ENCODE measurements at regions not wholly inside any gene's neighbourhood (a gene's known extent, or its start where the extent isn't known, plus 50 kb on each side); places are given as distances from the start of the nearest gene placed in this dataset.

- H3K4me3 ChIP-seq, result no peak overlapping the region
- peak in 1 of 2 donors; percentile 12 for DNase-seq
- no peaks in the 10 kb centered on the region for H3K36me3 ChIP-seq
- peaks cover 0 to 3% (median 1%) of the 10 kb centered on the region in 4 donors for H3K9me3 ChIP-seq
- H3K27me3 ChIP-seq, result no peaks in the 10 kb centered on the region
- ATAC-seq (ENCODE audit: low FRiP score in 2 of 2), result no peak
- H3K27ac ChIP-seq, result no peak overlapping the region
- TF ChIP-seq POLR2A (IDR thresholded peaks at IDR 0.05) (no peak), CTCF (IDR thresholded peaks at IDR 0.05) (no peak), EP300 (IDR thresholded peaks at IDR 0.05) (no peak), POLR2AphosphoS5 (IDR thresholded peaks at IDR 0.05) (no peak)
- 75 to 77% methylated on average over 3 of the region's 3 CpGs for WGBS, 2 donors
- no peaks in the 10 kb centered on the region for H3K4me1 ChIP-seq
These were observed 322.9 kb downstream of the DYSF start for GRCh38 chr2:71776227-71776626.

GRCh38 chr2:71773218-71773617, 319.9 kb downstream of the DYSF start:
- ATAC-seq (ENCODE audit: low FRiP score in 2 of 2), result no peak
- Histone ChIP-seq H3K27ac (no peak overlapping the region), H3K9me3 (peaks cover 0 to 10% (median 4%) of the 10 kb centered on the region in 4 donors), H3K4me1 (no peaks in the 10 kb centered on the region), H3K27me3 (no peaks in the 10 kb centered on the region), H3K4me3 (no peak overlapping the region), H3K36me3 (no peaks in the 10 kb centered on the region)
- TF ChIP-seq EP300 (IDR thresholded peaks at IDR 0.05) (no peak), CTCF (IDR thresholded peaks at IDR 0.05) (no peak), POLR2A (IDR thresholded peaks at IDR 0.05) (no peak), POLR2AphosphoS5 (IDR thresholded peaks at IDR 0.05) (no peak)
- DNase-seq, result no peak
- WGBS, 2 donors, result 91 to 95% methylated on average over 3 of the region's 3 CpGs

GRCh38 chr2:71772510-71773172, 319.3 kb downstream of the DYSF start:
- TF ChIP-seq EP300 (IDR thresholded peaks at IDR 0.05) (no peak), POLR2AphosphoS5 (IDR thresholded peaks at IDR 0.05) (no peak), POLR2A (IDR thresholded peaks at IDR 0.05) (no peak), CTCF (IDR thresholded peaks at IDR 0.05) (no peak)
- WGBS, 2 donors, result 95% methylated on average over 4 of the region's 4 CpGs
- DNase-seq (no peak), ATAC-seq (ENCODE audit: low FRiP score in 2 of 2) (no peak)
- no peak overlapping the region for H3K4me3 ChIP-seq
- no peaks in the 10 kb centered on the region for H3K4me1 ChIP-seq
- H3K9me3 ChIP-seq, result peaks cover 0 to 10% (median 4%) of the 10 kb centered on the region in 4 donors
- H3K27me3 ChIP-seq, result no peaks in the 10 kb centered on the region
- no peaks in the 10 kb centered on the region for H3K36me3 ChIP-seq
- no peak overlapping the region for H3K27ac ChIP-seq

GRCh38 chr2:71767663-71768062, 314.3 kb downstream of the DYSF start:
- Histone ChIP-seq H3K27ac (no peak overlapping the region), H3K4me1 (no peaks in the 10 kb centered on the region), H3K9me3 (peaks cover 0 to 10% (median 4%) of the 10 kb centered on the region in 4 donors), H3K27me3 (no peaks in the 10 kb centered on the region), H3K36me3 (no peaks in the 10 kb centered on the region), H3K4me3 (no peak overlapping the region)
- DNase-seq (no peak), ATAC-seq (ENCODE audit: low FRiP score in 2 of 2) (no peak)
- TF ChIP-seq POLR2AphosphoS5 (IDR thresholded peaks at IDR 0.05), result no peak
- TF ChIP-seq CTCF (IDR thresholded peaks at IDR 0.05), result no peak
- no peak for TF ChIP-seq POLR2A (IDR thresholded peaks at IDR 0.05)
- TF ChIP-seq EP300 (IDR thresholded peaks at IDR 0.05), result no peak
- 100% methylated on average over 1 of the region's 1 CpG for WGBS, 2 donors

GRCh38 chr2:71759060-71759459, 305.7 kb downstream of the DYSF start:
- 64% methylated on average over 6 of the region's 6 CpGs for WGBS, 2 donors
- TF ChIP-seq POLR2AphosphoS5 (IDR thresholded peaks at IDR 0.05), result no peak
- no peak for TF ChIP-seq EP300 (IDR thresholded peaks at IDR 0.05)
- TF ChIP-seq CTCF (IDR thresholded peaks at IDR 0.05), result no peak
- TF ChIP-seq POLR2A (IDR thresholded peaks at IDR 0.05), result no peak
- no peaks in the 10 kb centered on the region for H3K9me3 ChIP-seq
- no peak for ATAC-seq (ENCODE audit: low FRiP score in 2 of 2)
- no peaks in the 10 kb centered on the region for H3K4me1 ChIP-seq
- H3K27ac ChIP-seq, result no peak overlapping the region
- no peak overlapping the region for H3K4me3 ChIP-seq
- no peaks in the 10 kb centered on the region for H3K27me3 ChIP-seq
- DNase-seq, result no peak
- H3K36me3 ChIP-seq, result no peaks in the 10 kb centered on the region
